Heart right ventricle (tissue), 16 donors: ENCODE measurements at regions not wholly inside any gene's neighbourhood (a gene's known extent, or its start where the extent isn't known, plus 50 kb on each side); places are given as distances from the start of the nearest gene placed in this dataset.

Source experiments
- ATAC-seq, 8 donors: fragments of 200-7000 bp; cut with Tn5 transposase; one replicate each; pipeline ENCODE4 v1.9.1; 2020; ENCODE audit warnings: mild to moderate bottlenecking in 8 of 8, moderate library complexity in 8 of 8, moderate number of reproducible peaks in 1 of 8
- DNase-seq, 2 donors: peaks; one replicate each; pipeline ENCODE4 v3.0.0-alpha.2; 2020
- H3K27ac ChIP-seq, 10 donors: fragments of 200-600 bp; sonication (generic) in 2 of 10; one replicate each; pipeline versions ENCODE4 v1.5.0 to v1.8.0; 2020 to 2022; ENCODE audit warnings: mild to moderate bottlenecking in 3 of 10
- H3K27me3 ChIP-seq, 7 donors: fragments of 200-600 bp; one replicate each; pipeline ENCODE4 v1.8.0; 2021 to 2022; ENCODE audit warnings: mild to moderate bottlenecking in 2 of 7
- H3K36me3 ChIP-seq, 9 donors: fragments of 200-600 bp; sonication (generic) in 1 of 9; one replicate each; pipeline versions ENCODE4 v1.5.0 to v1.8.0; 2020 to 2022; ENCODE audit warnings: mild to moderate bottlenecking in 2 of 9
- H3K4me1 ChIP-seq, 9 donors: fragments of 200-600 bp; sonication (generic) in 1 of 9; one replicate each; pipeline versions ENCODE4 v1.5.0 to v1.8.0; 2020 to 2022; ENCODE audit warnings: mild to moderate bottlenecking in 4 of 9
- H3K4me3 ChIP-seq, 10 donors: fragments of 200-600 bp; sonication (generic) in 2 of 10; one replicate each; pipeline versions ENCODE4 v1.5.0 to v1.8.0; 2020 to 2022; ENCODE audit warnings: mild to moderate bottlenecking in 7 of 10, moderate library complexity in 2 of 10
- H3K9me3 ChIP-seq, 11 donors: fragments of 200-600 bp in 10 of 11; sonication (generic) in 2 of 11; one replicate each; pipeline versions ENCODE4 v1.5.0 to v1.8.0; 2013 to 2022; ENCODE audit warnings: mild to moderate bottlenecking in 2 of 11, control low read depth in 1 of 11, moderate library complexity in 1 of 11
- whole genome bisulfite sequencing, 2 donors: extraction: QIAGEN DNeasy Blood & Tissue Kit; methylation state at CpG; one replicate each; pipeline ENCODE4 v1.1.7; 2013; ENCODE audit warnings: inconsistent platforms in 1 of 2; 5-methylcytosine and 5-hydroxymethylcytosine counted together
- intact Hi-C, 10 donors: fragments of 100-400 bp; cut with DNase I; formaldehyde crosslinking; loops; one replicate each; pipeline versions ENCODE4 v1.11.1 to v1.14.2; 2022
- TF ChIP-seq, protein P1 (sequence below), 9 donors: fragments of 200-600 bp; sonication (generic) in 2 of 9; IDR thresholded peaks; one replicate each; pipeline versions ENCODE4 v1.5.0 to v1.8.0; 2021 to 2022; ENCODE audit warnings: antibody characterized with exemption in 9 of 9, mild to moderate bottlenecking in 5 of 9, moderate library complexity in 1 of 9
- donor health status: Arrhythmogenic right ventricular cardiomyopathy.
- donor health status: ischemic (EF 13 %, LVEDD 7.1; RV severe dilation, severe dysfunction).
- donor health status: healthy with polysubstance abuse.
- donor health status: DM: no; HTN: yes; CAD: no.
- donor health status: DM: no; HTN: no; CAD: no.
- donor health status: ischemic (EF 25% LVEDD 6.9; RV normal size, moderate dysfunction).
- donor health status: ischemic (EF 25% LVEDD 5.7; RV mildly dilated, moderate dysfunction).
- donor health status: healthy.
- donor health status: DM: yes; HTN: yes; CAD: no.
- donor health status: Ischemic cardiomyopathy.
- donor health status: ischemic (EF 35%, LVEDD 5.7; RV mildly dilated, moderate dysfunction).
- donor health status: nonischemic (EF 11% LVEDD 7.7; RV severe dilation, severe dysfunction).
- donor health status: DM: yes; HTN: yes; CAD: no.
- donor health status: PGD.
- donor health status: ischemic (EF 29% LVEDD 5.4; RV normal size, mild dysfunction).
- donor health status: nonischemic (EF 23%, LVEDD 6.1; RV moderate dilation, normal function).

DNA sequence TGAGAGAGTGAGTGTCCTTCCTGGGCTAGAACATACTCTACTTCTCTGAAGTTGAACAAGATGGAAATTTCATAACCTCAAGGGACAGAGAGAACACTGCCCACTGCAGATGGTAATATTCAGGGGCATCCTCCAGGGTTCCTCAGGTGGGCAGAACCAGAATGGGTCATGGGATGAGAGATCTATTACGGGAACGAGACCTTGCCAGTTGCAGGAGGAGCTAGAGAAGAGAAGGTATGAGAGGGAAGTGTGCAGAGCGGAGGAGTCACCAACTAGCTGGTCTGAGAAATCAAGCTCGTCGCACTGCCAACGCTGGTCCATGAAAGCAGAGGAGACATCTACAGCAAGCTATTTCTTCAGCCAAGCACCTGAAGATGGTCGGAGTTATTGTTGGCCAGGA, 184.7 kb downstream of the TJP1 start:
- no peaks in the 10 kb centered on the region for H3K9me3 ChIP-seq
- no peak for ATAC-seq
- H3K4me1 ChIP-seq, result no peaks in the 10 kb centered on the region
- H3K4me3 ChIP-seq, result no peak overlapping the region
- no peak for DNase-seq
- H3K27me3 ChIP-seq, result peaks cover 0 to 31% (median 17%) of the 10 kb centered on the region in 7 donors
- intact Hi-C loops, result no loop called here
- WGBS, 2 donors, result 62 to 93% methylated on average over 7 of the region's 7 CpGs
- no peak overlapping the region for H3K27ac ChIP-seq
- TF ChIP-seq, protein P1, sequence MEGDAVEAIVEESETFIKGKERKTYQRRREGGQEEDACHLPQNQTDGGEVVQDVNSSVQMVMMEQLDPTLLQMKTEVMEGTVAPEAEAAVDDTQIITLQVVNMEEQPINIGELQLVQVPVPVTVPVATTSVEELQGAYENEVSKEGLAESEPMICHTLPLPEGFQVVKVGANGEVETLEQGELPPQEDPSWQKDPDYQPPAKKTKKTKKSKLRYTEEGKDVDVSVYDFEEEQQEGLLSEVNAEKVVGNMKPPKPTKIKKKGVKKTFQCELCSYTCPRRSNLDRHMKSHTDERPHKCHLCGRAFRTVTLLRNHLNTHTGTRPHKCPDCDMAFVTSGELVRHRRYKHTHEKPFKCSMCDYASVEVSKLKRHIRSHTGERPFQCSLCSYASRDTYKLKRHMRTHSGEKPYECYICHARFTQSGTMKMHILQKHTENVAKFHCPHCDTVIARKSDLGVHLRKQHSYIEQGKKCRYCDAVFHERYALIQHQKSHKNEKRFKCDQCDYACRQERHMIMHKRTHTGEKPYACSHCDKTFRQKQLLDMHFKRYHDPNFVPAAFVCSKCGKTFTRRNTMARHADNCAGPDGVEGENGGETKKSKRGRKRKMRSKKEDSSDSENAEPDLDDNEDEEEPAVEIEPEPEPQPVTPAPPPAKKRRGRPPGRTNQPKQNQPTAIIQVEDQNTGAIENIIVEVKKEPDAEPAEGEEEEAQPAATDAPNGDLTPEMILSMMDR (IDR thresholded peaks at IDR 0.05), result no peak
- H3K36me3 ChIP-seq, result no peaks in the 10 kb centered on the region

DNA sequence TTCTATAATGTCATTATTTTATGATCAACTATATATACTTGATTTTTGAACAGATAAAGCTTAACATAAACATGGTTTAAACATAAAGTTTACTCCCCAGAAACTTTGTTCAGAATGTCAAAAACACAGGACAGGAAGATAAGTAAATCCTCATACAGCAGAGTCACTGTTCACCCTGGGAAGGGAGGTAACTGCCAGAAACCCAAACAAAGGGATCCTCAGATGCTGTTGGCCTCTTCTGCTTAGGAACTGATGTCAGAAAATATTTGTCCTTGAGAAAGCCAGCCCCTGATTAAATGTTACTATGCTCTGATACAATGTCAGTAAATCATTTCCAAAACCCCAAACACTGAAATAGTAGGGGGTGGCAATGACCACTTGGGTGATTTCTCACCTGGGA, 185.3 kb downstream of the TJP1 start:
- DNase-seq, result no peak
- TF ChIP-seq, protein P1 (IDR thresholded peaks at IDR 0.05), result no peak
- Histone ChIP-seq H3K4me1 (no peaks in the 10 kb centered on the region), H3K4me3 (no peak overlapping the region), H3K36me3 (no peaks in the 10 kb centered on the region), H3K9me3 (no peaks in the 10 kb centered on the region), H3K27me3 (peaks cover 0 to 38% (median 21%) of the 10 kb centered on the region in 7 donors), H3K27ac (no peak overlapping the region)
- no peak for ATAC-seq
- intact Hi-C loops, result no loop called here

GRCh38 chr15:29636140-29636539, 186.1 kb downstream of the TJP1 start:
- peaks cover 0 to 3% (median 0%) of the 10 kb centered on the region in 9 donors for H3K4me1 ChIP-seq
- peaks cover 0 to 44% (median 26%) of the 10 kb centered on the region in 7 donors for H3K27me3 ChIP-seq
- H3K4me3 ChIP-seq, result no peak overlapping the region
- TF ChIP-seq, protein P1 (IDR thresholded peaks at IDR 0.05), result no peak
- DNase-seq, result no peak
- 67 to 75% methylated on average over 13 of the region's 13 CpGs for WGBS, 2 donors
- intact Hi-C loops, result no loop called here
- H3K9me3 ChIP-seq, result no peaks in the 10 kb centered on the region
- H3K36me3 ChIP-seq, result no peaks in the 10 kb centered on the region
- no peak for ATAC-seq
- H3K27ac ChIP-seq, result no peak overlapping the region

- peaks cover 0 to 3% (median 0%) of the 10 kb centered on the region in 9 donors for H3K4me1 ChIP-seq
- 80 to 85% methylated on average over 9 of the region's 9 CpGs for WGBS, 2 donors
- H3K4me3 ChIP-seq, result no peak overlapping the region
- TF ChIP-seq, protein P1 (IDR thresholded peaks at IDR 0.05), result no peak
- H3K27ac ChIP-seq, result no peak overlapping the region
- ATAC-seq (no peak), DNase-seq (no peak)
- no peaks in the 10 kb centered on the region for H3K9me3 ChIP-seq
- peaks cover 0 to 45% (median 26%) of the 10 kb centered on the region in 7 donors for H3K27me3 ChIP-seq
- no peaks in the 10 kb centered on the region for H3K36me3 ChIP-seq
- intact Hi-C loops, result no loop called here
Measured at GRCh38 chr15:29635513-29636098, 186.7 kb downstream of the TJP1 start.
